ENCODE measurements at regions not wholly inside any gene's neighbourhood (a gene's known extent, or its start where the extent isn't known, plus 50 kb on each side); places are given as distances from the start of the nearest gene placed in this dataset.

DNA sequence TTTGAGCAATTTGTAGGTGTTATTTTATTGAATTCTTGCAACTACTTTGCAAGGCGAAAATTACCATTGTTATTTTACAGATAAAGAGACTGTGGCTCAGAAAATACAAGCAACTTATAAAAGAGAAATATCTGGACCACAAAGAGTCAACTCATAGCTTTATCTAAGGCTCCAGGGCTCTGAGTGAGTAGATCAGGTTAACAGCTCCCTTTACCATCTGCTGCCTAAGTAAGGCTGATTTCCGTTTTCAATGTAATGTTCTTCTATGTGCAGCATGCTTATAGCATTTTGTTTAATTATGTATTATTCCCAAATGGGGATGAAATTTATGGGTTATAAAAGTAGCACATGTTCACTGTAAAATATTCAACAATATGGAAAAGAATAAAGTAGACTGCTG is 299.1 kb upstream of the TNP1 start:
- Histone ChIP-seq H3K4me3 (no peak overlapping the region), H3K27ac (no peak overlapping the region)
- TF ChIP-seq CTCF (IDR thresholded peaks at IDR 0.05): no peak
- no peak for DNase-seq (ENCODE audit: low spot score)

GRCh38 chr2:217157581-217157980 is 297.7 kb upstream of the TNP1 start:
- DNase-seq (ENCODE audit: low spot score): no peak
- H3K27ac ChIP-seq: no peak overlapping the region
- no peak overlapping the region for H3K4me3 ChIP-seq
- TF ChIP-seq CTCF (IDR thresholded peaks at IDR 0.05): no peak

- Histone ChIP-seq H3K4me3 (no peak overlapping the region), H3K27ac (no peak overlapping the region)
- TF ChIP-seq CTCF (IDR thresholded peaks at IDR 0.05): no peak
- no peak for DNase-seq (ENCODE audit: low spot score)
Observed at GRCh38 chr2:217156801-217157200, 296.9 kb upstream of the TNP1 start.

DNA sequence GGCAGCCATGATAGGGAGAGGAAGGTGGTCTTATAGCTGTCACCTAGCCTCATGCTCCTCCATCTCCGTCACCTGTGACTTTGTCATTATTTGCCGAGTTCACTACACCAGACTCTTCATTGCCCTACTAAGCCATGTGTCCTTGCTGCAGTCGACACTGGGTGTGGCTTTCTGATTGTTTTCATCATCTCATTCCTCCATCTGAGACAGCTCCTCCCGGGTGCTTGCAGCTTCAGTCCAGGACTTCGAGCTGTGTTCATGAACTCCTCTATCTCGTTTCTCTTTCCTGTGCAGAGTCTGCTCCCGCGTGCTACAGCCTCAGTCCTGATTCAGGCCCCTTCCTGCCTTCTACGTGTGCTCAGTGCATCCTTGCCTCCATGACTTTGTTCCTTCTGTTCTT is 295.1 kb upstream of the TNP1 start:
- no peak for TF ChIP-seq CTCF (IDR thresholded peaks at IDR 0.05)
- Histone ChIP-seq H3K27ac (no peak overlapping the region), H3K4me3 (no peak overlapping the region)
- DNase-seq (ENCODE audit: low spot score): no peak

DNA sequence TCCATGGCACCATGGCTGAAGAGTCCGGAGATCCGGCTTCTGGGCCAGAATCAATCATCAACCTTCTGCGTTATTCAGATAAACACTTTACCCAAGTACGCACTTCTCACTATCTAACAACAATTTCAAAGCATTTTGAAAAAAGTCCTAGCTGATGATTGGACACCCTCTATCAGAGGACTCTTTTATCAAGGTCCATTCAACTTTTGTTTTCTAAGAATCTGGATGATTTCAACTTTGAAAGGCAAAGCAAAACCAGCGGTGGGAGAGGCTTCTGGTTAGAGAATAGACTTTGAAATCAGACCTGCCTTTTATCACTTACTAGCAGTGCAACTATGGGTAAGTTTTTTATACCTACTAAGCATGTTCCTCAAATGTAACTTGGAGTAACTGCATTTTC is 293.6 kb upstream of the TNP1 start:
- TF ChIP-seq CTCF (IDR thresholded peaks at IDR 0.05): no peak
- no peak overlapping the region for H3K4me3 ChIP-seq
- no peak for DNase-seq (ENCODE audit: low spot score)
- no peak overlapping the region for H3K27ac ChIP-seq

GRCh38 chr2:217152831-217153230 is 293.0 kb upstream of the TNP1 start:
- TF ChIP-seq CTCF (IDR thresholded peaks at IDR 0.05): no peak
- no peak overlapping the region for H3K4me3 ChIP-seq
- no peak for DNase-seq (ENCODE audit: low spot score)
- H3K27ac ChIP-seq: no peak overlapping the region

- DNase-seq (ENCODE audit: low spot score): no peak
- TF ChIP-seq CTCF (IDR thresholded peaks at IDR 0.05): no peak
- peak overlapping the region in 1 of 2 donors; percentile 34 for H3K27ac ChIP-seq
- no peak overlapping the region for H3K4me3 ChIP-seq
Observed at GRCh38 chr2:217151509-217152206, 291.8 kb upstream of the TNP1 start.

Measured in coronary artery (tissue), 2 donors.